OCI-LY3 (cell line): ENCODE measurements at regions not wholly inside any gene's neighbourhood (a gene's known extent, or its start where the extent isn't known, plus 50 kb on each side); places are given as distances from the start of the nearest gene placed in this dataset.
A peak's percentile ranks its signal among the peaks of the same experiment; 100 is the strongest.

ENCODE experiments used
- H2AFZ ChIP-seq: fragments of 200-600, 300-600 bp; shearing (Covaris generic); 2 replicates; pipeline ENCODE4 v1.6.0; 2014; ENCODE audit warnings: antibody characterized with exemption, low read depth, low read length
- H3K27ac ChIP-seq: fragments of 200-600, 300-600 bp; sonication (generic); 2 replicates; pipeline ENCODE4 v1.5.1; 2014; ENCODE audit warnings: mild to moderate bottlenecking, low read length, moderate library complexity, mixed read lengths
- H3K27me3 ChIP-seq: fragments of 200-600, 300-600 bp; sonication (generic); 2 replicates; pipeline ENCODE4 v1.6.1; 2014; ENCODE audit warnings: low read depth, low read length, mixed read lengths
- H3K36me3 ChIP-seq: fragments of 200-600, 300-600 bp; sonication (generic); replicated peaks from 2 replicates; pipeline ENCODE3; 2014; ENCODE audit warnings: low read depth, low read length, mixed read lengths
- H3K4me1 ChIP-seq: fragments of 300-600, 200-600 bp; sonication (generic); 2 replicates; pipeline ENCODE4 v1.6.1; 2014; ENCODE audit warnings: low read length, mixed read lengths
- H3K4me2 ChIP-seq: fragments of 200-600, 300-600 bp; sonication (generic); 2 replicates; pipeline ENCODE4 v1.6.1; 2014; ENCODE audit warnings: low read length, mixed read lengths
- H3K4me3 ChIP-seq: fragments of 300-600, 200-600 bp; sonication (generic); 2 replicates; pipeline ENCODE4 v1.5.1; 2014; ENCODE audit warnings: antibody characterized with exemption, mild to moderate bottlenecking, low read length, moderate library complexity
- H3K79me2 ChIP-seq: fragments of 300-600, 200-600 bp; shearing (Covaris generic); 2 replicates; pipeline ENCODE4 v1.6.1; 2014; ENCODE audit warnings: mild to moderate bottlenecking, low read length, mixed read lengths
- H3K9ac ChIP-seq: fragments of 300-600, 200-600 bp; shearing (Covaris generic); 2 replicates; pipeline ENCODE4 v1.6.0; 2014; ENCODE audit warnings: mild to moderate bottlenecking, low read length, moderate library complexity
- H3K9me3 ChIP-seq: fragments of 200-600, 300-600 bp; shearing (Covaris generic); 2 replicates; pipeline ENCODE4 v1.6.1; 2014; ENCODE audit warnings: low read length, mixed read lengths; ENCODE audit not compliant: insufficient read depth
- H4K20me1 ChIP-seq: fragments of 200-600, 300-600 bp; sonication (generic); 2 replicates; pipeline ENCODE4 v1.6.1; 2016; ENCODE audit warnings: low read length, mixed read lengths; ENCODE audit not compliant: insufficient read depth
- EZH2phosphoT487 ChIP-seq: fragments of 200-600 bp; shearing (Covaris generic); IDR thresholded peaks from 2 replicates; pipeline ENCODE4 v1.6.1; 2018; ENCODE audit warnings: antibody characterized with exemption, mixed run types, low read depth
- TF ChIP-seq, protein P1 (sequence below): fragments of 200-600, 300-600 bp; sonication (generic); IDR thresholded peaks from 2 replicates; pipeline ENCODE4 v1.5.1; 2014; ENCODE audit warnings: antibody characterized with exemption, low read length, low read depth

DNA sequence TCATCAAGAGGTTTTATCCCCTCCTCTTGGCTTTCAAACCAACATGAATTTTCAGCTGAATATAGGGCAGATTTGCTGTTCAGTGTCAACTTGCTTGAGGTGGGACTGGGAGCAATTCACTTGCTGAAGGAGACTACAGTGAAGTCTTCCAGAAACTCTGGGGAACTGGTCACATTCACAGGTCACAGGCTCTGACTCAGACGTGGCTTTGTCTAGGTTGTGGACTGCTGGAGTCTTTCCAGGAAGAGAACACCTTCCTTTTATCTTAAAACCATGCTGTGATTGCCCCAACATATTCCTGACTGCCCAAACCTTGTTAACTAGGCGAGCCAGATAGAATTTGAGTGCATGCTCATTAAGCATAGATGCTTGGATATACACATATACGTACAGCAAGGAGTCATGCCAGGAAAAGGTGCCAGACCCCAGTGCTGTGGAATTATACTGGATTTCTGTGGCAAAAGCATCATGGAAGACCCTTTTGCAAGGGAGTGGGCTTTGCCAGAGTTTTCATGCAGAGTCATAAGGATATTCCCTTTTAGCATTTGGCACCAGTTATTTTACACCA lies 399.1 kb upstream of the TBL1XR1 start:
- Histone ChIP-seq H3K79me2 (no peaks in the 10 kb centered on the region), H3K27ac (no peak overlapping the region), H3K4me2 (no peak overlapping the region), H3K9ac (no peak overlapping the region), H3K4me3 (no peak overlapping the region), H3K4me1 (peaks cover 13% of the 10 kb centered on the region), H2AFZ (no peak overlapping the region), H3K27me3 (no peaks in the 10 kb centered on the region), H4K20me1 (no peaks in the 10 kb centered on the region), H3K9me3 (no peaks in the 10 kb centered on the region), H3K36me3 (no peaks in the 10 kb centered on the region)
- TF ChIP-seq EZH2phosphoT487: no peak
- TF ChIP-seq, protein P1, sequence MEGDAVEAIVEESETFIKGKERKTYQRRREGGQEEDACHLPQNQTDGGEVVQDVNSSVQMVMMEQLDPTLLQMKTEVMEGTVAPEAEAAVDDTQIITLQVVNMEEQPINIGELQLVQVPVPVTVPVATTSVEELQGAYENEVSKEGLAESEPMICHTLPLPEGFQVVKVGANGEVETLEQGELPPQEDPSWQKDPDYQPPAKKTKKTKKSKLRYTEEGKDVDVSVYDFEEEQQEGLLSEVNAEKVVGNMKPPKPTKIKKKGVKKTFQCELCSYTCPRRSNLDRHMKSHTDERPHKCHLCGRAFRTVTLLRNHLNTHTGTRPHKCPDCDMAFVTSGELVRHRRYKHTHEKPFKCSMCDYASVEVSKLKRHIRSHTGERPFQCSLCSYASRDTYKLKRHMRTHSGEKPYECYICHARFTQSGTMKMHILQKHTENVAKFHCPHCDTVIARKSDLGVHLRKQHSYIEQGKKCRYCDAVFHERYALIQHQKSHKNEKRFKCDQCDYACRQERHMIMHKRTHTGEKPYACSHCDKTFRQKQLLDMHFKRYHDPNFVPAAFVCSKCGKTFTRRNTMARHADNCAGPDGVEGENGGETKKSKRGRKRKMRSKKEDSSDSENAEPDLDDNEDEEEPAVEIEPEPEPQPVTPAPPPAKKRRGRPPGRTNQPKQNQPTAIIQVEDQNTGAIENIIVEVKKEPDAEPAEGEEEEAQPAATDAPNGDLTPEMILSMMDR: no peak

DNA sequence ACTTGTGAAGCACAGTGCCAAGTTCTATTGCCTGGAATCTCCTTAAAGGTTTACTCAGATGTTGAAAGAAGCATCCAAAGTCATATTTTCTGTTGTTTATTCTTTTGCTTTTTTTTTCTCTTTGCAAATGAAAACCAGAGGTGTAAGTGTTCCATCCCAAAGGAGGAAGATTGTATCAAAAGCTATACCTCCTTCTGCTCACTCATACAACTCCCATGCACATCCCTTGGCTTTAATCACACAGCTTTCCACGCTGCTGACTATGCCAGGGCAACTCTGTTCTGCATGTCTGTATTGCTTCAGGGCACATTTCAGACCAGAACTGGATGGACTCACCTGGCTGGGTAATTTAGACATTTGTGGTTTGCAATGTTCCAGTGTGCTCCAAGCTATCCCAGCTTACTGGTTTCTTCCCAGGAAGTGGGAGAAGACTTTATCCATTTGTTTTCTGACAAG lies 399.6 kb upstream of the TBL1XR1 start:
- Histone ChIP-seq H2AFZ (0 out of 2 replicates have a peak overlapping the region, but pooled peaks have one; percentile 79), H3K4me3 (no peak overlapping the region), H3K36me3 (no peaks in the 10 kb centered on the region), H4K20me1 (no peaks in the 10 kb centered on the region), H3K27ac (no peak overlapping the region), H3K9me3 (no peaks in the 10 kb centered on the region), H3K9ac (no peak overlapping the region), H3K27me3 (no peaks in the 10 kb centered on the region), H3K79me2 (no peaks in the 10 kb centered on the region), H3K4me2 (no peak overlapping the region), H3K4me1 (peaks cover 9% of the 10 kb centered on the region)
- TF ChIP-seq, protein P1: no peak

DNA sequence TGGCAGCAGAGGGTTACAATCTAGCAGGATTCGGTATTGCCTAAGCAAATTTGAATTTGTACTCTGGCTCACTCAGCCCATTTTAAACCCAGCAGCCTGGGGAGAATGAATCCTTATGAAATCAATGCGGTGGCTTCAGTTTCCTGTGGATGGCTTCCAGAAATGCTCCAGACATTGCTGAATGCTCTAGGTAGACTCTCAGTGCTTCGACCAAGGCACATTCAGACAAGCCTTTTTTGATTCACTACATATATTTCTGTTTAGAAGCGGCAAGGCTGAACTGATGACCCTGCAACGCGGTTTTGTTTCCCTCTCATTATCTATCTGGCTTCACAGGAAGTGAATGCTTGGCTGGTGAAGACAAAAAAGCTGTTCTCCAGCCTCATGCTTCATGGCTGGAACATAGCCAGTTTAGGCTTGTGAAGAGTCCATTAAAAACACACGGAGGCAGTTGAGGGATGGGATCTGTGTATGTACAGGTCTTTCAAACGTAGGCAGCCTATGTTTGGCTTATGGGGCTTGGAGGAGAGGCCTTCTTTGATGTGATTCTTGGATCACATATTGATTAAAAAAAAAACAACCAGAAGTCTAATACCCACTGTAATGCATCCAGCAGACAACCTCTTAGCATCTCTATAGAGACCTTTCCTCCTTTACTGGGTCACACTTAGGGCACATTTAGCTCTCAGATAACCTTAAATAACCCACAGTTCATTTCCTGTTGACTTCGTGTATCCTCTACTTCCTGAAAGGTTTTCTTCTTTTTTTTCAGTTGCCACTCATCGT lies 400.2 kb upstream of the TBL1XR1 start:
- H3K79me2 ChIP-seq: no peaks in the 10 kb centered on the region
- no peak overlapping the region for H3K4me3 ChIP-seq
- no peak for TF ChIP-seq EZH2phosphoT487
- TF ChIP-seq, protein P1: no peak
- peak overlapping the region; percentile 79 for H2AFZ ChIP-seq
- H3K27me3 ChIP-seq: no peaks in the 10 kb centered on the region
- no peak overlapping the region for H3K9ac ChIP-seq
- no peaks in the 10 kb centered on the region for H3K36me3 ChIP-seq
- H3K9me3 ChIP-seq: no peaks in the 10 kb centered on the region
- no peaks in the 10 kb centered on the region for H4K20me1 ChIP-seq
- H3K27ac ChIP-seq: no peak overlapping the region
- peaks cover 15% of the 10 kb centered on the region for H3K4me1 ChIP-seq
- peak overlapping the region; percentile 5; the same call in 1 of the 2 replicates for H3K4me2 ChIP-seq

DNA sequence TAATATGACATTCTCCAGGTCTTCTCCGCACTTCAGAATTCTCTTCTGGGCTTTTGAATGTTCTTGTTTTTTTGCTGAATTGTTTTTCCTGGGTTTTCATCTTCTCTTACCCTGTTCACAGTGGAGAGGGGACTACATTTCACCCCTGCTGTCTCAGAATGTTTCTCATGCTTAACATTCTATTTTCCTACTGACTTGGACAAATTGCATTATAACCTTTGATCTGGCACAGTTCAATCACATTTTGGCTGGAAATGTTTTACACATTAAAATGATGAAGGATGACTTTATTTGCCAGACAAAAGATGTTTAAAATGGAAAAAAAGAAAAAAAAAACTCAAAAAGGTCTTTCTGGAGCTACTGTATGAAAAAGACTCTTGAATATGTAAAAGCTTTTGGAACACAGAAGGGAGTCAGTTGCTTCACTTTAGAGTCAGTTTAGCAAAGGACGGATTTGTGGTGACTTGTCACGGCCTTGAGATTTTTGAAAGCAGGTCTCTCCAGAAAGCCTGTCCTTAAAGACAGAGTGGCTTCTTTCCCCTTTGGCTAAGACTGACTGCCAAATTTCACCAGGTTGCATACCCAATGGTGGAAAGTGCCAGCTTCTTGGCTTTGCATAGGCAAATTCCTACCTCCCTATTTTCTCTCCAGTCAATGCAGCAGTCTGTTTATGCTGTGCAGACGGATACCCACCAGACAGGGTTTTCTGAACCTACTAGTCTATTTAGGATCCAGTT lies 401.0 kb upstream of the TBL1XR1 start:
- Histone ChIP-seq H3K9ac (no peak overlapping the region), H3K27ac (no peak overlapping the region), H2AFZ (peak overlapping the region; percentile 79), H3K27me3 (no peaks in the 10 kb centered on the region), H4K20me1 (no peaks in the 10 kb centered on the region), H3K4me3 (no peak overlapping the region), H3K9me3 (no peaks in the 10 kb centered on the region), H3K36me3 (no peaks in the 10 kb centered on the region), H3K79me2 (no peaks in the 10 kb centered on the region), H3K4me1 (peaks cover 23% of the 10 kb centered on the region), H3K4me2 (peak overlapping the region; percentile 5; the same call in 1 of the 2 replicates)
- TF ChIP-seq, protein P1: no peak
- no peak for TF ChIP-seq EZH2phosphoT487
